Kasumi-1 (cell line): ENCODE measurements at regions not wholly inside any gene's neighbourhood (a gene's known extent, or its start where the extent isn't known, plus 50 kb on each side); places are given as distances from the start of the nearest gene placed in this dataset.
A peak's percentile ranks its signal among the peaks of the same experiment; 100 is the strongest.

Experiments used
- DNase-seq, 2 experiments: peaks; one replicate each; lab custom pipeline; 2025; lab: John Stamatoyannopoulos, UW

- DNase-seq = no peak
These were observed 206.0 kb upstream of the PLEKHG7 start for GRCh38 chr12:92496790-92497189.

GRCh38 chr12:92495108-92495507 is 207.7 kb upstream of the PLEKHG7 start:
- peak in 1 of 2 experiments; percentile 3 for DNase-seq

GRCh38 chr12:92493816-92494215 is 209.0 kb upstream of the PLEKHG7 start:
- no peak for DNase-seq

- DNase-seq = no peak
These were observed 209.8 kb upstream of the PLEKHG7 start for GRCh38 chr12:92492995-92493394.

- no peak for DNase-seq
These were observed 210.5 kb upstream of the PLEKHG7 start for GRCh38 chr12:92492291-92492690.

GRCh38 chr12:92489781-92490180 is 213.0 kb upstream of the PLEKHG7 start:
- DNase-seq = no peak

GRCh38 chr12:92488735-92489134 is 214.1 kb upstream of the PLEKHG7 start:
- DNase-seq = peak; percentile 26 to 29

- DNase-seq = no peak
These were observed 215.7 kb upstream of the PLEKHG7 start for GRCh38 chr12:92487138-92487485.

- DNase-seq = no peak
These were observed 216.2 kb upstream of the PLEKHG7 start for GRCh38 chr12:92486443-92487137.

GRCh38 chr12:92485351-92486348 is 217.1 kb upstream of the PLEKHG7 start:
- no peak for DNase-seq

GRCh38 chr12:92482599-92482998 is 220.2 kb upstream of the PLEKHG7 start:
- DNase-seq = no peak

- DNase-seq = no peak
These were observed 221.7 kb upstream of the PLEKHG7 start for GRCh38 chr12:92481066-92481465.

GRCh38 chr12:92478692-92479091 is 224.1 kb upstream of the PLEKHG7 start:
- DNase-seq = no peak

- DNase-seq = no peak
These were observed 225.9 kb upstream of the PLEKHG7 start for GRCh38 chr12:92476844-92477243.

GRCh38 chr12:92473564-92473963 is 229.2 kb upstream of the PLEKHG7 start:
- DNase-seq = no peak

GRCh38 chr12:92472201-92472600 is 230.6 kb upstream of the PLEKHG7 start:
- DNase-seq = no peak

- no peak for DNase-seq
These were observed 231.2 kb upstream of the PLEKHG7 start for GRCh38 chr12:92471551-92471950.

GRCh38 chr12:92470608-92471021 is 232.2 kb upstream of the PLEKHG7 start:
- no peak for DNase-seq

- DNase-seq = no peak
These were observed 233.0 kb upstream of the PLEKHG7 start for GRCh38 chr12:92469837-92470236.

- DNase-seq = no peak
These were observed 234.3 kb upstream of the PLEKHG7 start for GRCh38 chr12:92468358-92469020.

GRCh38 chr12:92467886-92468285 is 234.9 kb upstream of the PLEKHG7 start:
- no peak for DNase-seq
